Common myeloid progenitor, CD34-positive (primary cell): ENCODE measurements at regions not wholly inside any gene's neighbourhood (a gene's known extent, or its start where the extent isn't known, plus 50 kb on each side); places are given as distances from the start of the nearest gene placed in this dataset.
A peak's percentile ranks its signal among the peaks of the same experiment; 100 is the strongest.
"Not testable (repeated sequence)": the region's sequence is repeated elsewhere in the genome, so short reads cannot be mapped to it uniquely, and the experiment has no call there.

Experiments
- CTCF ChIA-PET: fragments of 350-600 bp; sonication (Branson Sonifier 250); formaldehyde crosslinking; loops from one replicate; lab custom pipeline; 2021; ENCODE audit warnings: antibody characterized with exemption; lab: Charles Lee
- POLR2A ChIA-PET: fragments of 350-600 bp; sonication (Branson Sonifier 250); formaldehyde crosslinking; loops from one replicate; lab custom pipeline; 2021; ENCODE audit warnings: antibody characterized with exemption; lab: Charles Lee
- DNase-seq, 3 donors: peaks; one replicate each; pipeline versions ENCODE4 v3.0.0 to v3.0.0-alpha.2; 2013
- H3K27ac ChIP-seq, 2 experiments: 1 replicate in 1 of 2; 2 replicates in 1 of 2; pipeline ENCODE4 v1.7.0; 2013; ENCODE audit warnings: inconsistent platforms in 2 of 2, low read length in 2 of 2, mild to moderate bottlenecking in 2 of 2, low read depth in 1 of 2, moderate library complexity in 1 of 2; ENCODE audit not compliant: severe bottlenecking in 2 of 2, insufficient read depth in 1 of 2, poor library complexity in 1 of 2
- H3K27me3 ChIP-seq, 5 experiments: replicated peaks in 2 of 5; 1 replicate in 3 of 5; 2 replicates in 2 of 5; pipeline versions ENCODE4 v1.6.1 to v1.7.0; 2013; ENCODE audit warnings: low read length in 4 of 5, mild to moderate bottlenecking in 2 of 5, moderate library complexity in 2 of 5, inconsistent platforms in 1 of 5; ENCODE audit not compliant: insufficient read depth in 5 of 5, control insufficient read depth in 4 of 5
- H3K36me3 ChIP-seq, 4 experiments: 1 replicate in 2 of 4; 2 replicates in 2 of 4; pipeline versions ENCODE4 v1.6.1 to v1.7.0; 2013; ENCODE audit warnings: low read length in 3 of 4, control low read depth in 1 of 4, mild to moderate bottlenecking in 1 of 4; ENCODE audit not compliant: control insufficient read depth in 4 of 4, insufficient read depth in 4 of 4
- H3K4me1 ChIP-seq, 4 experiments: 1 replicate in 3 of 4; 2 replicates in 1 of 4; pipeline versions ENCODE4 v1.6.1 to v1.7.1; 2013; ENCODE audit warnings: low read length in 3 of 4, mild to moderate bottlenecking in 3 of 4, control low read depth in 1 of 4, inconsistent platforms in 1 of 4, moderate library complexity in 1 of 4; ENCODE audit not compliant: control insufficient read depth in 4 of 4, insufficient read depth in 4 of 4; ENCODE audit errors: control extremely low read depth in 1 of 4
- H3K4me3 ChIP-seq, 7 experiments: 1 replicate in 4 of 7; 2 replicates in 3 of 7; pipeline versions ENCODE4 v1.5.1 to v1.7.0; 2013; ENCODE audit warnings: mild to moderate bottlenecking in 7 of 7, low read length in 6 of 7, moderate library complexity in 6 of 7, inconsistent platforms in 2 of 7, low read depth in 2 of 7, control low read depth in 1 of 7; ENCODE audit not compliant: insufficient read depth in 4 of 7, control insufficient read depth in 1 of 7; ENCODE audit errors: extremely low read depth in 1 of 7
- H3K9me3 ChIP-seq, 5 experiments: 1 replicate in 4 of 5; 2 replicates in 1 of 5; pipeline versions ENCODE4 v1.6.1 to v1.7.1; 2013; ENCODE audit warnings: low read length in 4 of 5, mild to moderate bottlenecking in 2 of 5, inconsistent platforms in 1 of 5, low read depth in 1 of 5, moderate library complexity in 1 of 5; ENCODE audit not compliant: control insufficient read depth in 4 of 5, insufficient read depth in 2 of 5; ENCODE audit errors: control extremely low read depth in 1 of 5
- WGBS: methylation state at CpG from one replicate; pipeline ENCODE4 v1.1.5; 2013; ENCODE audit not compliant: insufficient coverage; 5-methylcytosine and 5-hydroxymethylcytosine counted together

DNA sequence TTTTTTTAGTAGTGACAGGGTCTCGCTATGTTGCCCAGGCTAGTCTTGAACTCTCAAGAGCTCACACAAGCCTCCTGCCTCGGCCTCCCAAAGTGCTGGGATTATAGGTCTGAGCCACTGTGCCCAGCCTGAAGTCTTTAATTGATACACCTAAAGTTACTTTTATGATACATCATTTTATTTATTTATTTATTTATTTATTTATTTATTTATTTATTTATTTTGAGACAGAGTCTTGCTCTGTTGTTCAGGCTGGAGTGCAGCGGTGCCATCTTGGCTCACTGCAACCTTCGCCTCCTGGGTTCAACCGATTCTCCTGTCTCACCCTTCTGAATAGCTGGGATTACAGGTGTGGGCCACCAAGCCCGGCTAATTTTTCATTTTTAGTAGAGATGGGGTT is 202.3 kb downstream of the CDRT15L2 start:
- H3K4me3 ChIP-seq, CTCF ChIA-PET, DNase-seq, POLR2A ChIA-PET, H3K36me3 ChIP-seq, H3K27ac ChIP-seq, H3K9me3 ChIP-seq, H3K4me1 ChIP-seq: not testable (repeated sequence)
- H3K27me3 ChIP-seq = peaks cover 0 to 26% (median 2%) of the 10 kb centered on the region in 5 experiments
- 100% methylated on average over 1 of the region's 6 CpGs for WGBS

DNA sequence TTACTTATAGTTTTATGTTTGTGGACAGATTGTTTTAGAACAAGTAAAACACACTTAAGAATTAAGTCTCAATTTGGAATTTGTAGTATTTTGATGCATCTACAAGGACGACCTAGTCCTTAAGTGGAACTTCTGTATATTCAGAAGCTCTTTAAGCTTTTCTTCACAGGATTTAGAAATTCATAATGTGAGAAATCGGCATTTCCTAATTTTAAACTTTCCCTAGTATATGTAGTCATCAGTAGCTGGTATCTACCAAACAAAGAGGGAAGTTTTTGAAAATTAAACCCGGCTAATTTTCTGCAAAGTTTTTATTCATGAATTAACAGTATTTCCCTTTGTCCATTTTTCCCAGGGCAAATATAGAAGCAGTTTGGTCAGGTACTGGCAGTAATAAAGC is 203.6 kb downstream of the CDRT15L2 start:
- Histone ChIP-seq H3K27ac (no peak overlapping the region), H3K4me3 (no peak overlapping the region), H3K4me1 (peaks cover 0 to 8% (median 0%) of the 10 kb centered on the region in 4 experiments), H3K9me3 (peaks cover 0 to 5% (median 2%) of the 10 kb centered on the region in 5 experiments), H3K36me3 (no peaks in the 10 kb centered on the region), H3K27me3 (peaks cover 0 to 26% (median 2%) of the 10 kb centered on the region in 5 experiments)
- CTCF ChIA-PET = no interaction called here
- POLR2A ChIA-PET = no interaction called here
- WGBS = no CpG with 5 or more reads among the region's 3 CpGs
- no peak for DNase-seq

DNA sequence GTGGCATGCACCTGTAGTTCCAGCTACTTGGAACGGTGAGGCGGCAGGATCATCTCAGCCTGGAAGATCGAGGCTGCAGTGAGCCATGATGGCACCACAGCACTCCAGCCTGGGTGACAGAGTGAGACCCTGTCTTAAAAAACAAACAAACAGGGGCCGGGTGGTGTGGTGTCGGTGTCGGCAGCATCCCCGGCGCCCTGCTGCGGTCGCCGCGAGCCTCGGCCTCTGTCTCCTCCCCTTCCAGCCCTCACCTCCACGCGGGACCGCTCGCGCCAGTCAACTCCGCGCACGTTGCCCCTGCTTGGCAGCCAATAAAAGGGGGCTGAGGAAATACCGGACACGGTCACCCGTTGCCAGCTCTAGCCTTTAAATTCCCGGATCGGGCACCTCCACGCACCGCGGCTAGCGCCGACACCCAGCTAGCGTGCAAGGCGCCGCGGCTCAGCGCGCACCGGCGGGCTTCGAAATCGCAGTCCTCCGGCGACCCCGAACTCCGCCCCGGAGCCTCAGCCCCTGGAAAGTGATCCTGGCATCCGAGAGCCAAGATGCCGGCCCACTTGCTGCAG is 204.7 kb downstream of the CDRT15L2 start:
- H3K9me3 ChIP-seq = peaks cover 0 to 5% (median 0%) of the 10 kb centered on the region in 5 experiments
- peaks cover 0 to 26% (median 2%) of the 10 kb centered on the region in 5 experiments for H3K27me3 ChIP-seq
- no peaks in the 10 kb centered on the region for H3K36me3 ChIP-seq
- POLR2A ChIA-PET = no interaction called here
- CTCF ChIA-PET = no interaction called here
- H3K4me3 ChIP-seq = peak overlapping the region in 1 of 7 experiments; percentile 14
- no peak overlapping the region for H3K27ac ChIP-seq
- WGBS = 36% methylated on average over 40 of the region's 48 CpGs
- peaks cover 0 to 6% (median 0%) of the 10 kb centered on the region in 4 experiments for H3K4me1 ChIP-seq
- DNase-seq = peak in 1 of 3 donors; percentile 6

DNA sequence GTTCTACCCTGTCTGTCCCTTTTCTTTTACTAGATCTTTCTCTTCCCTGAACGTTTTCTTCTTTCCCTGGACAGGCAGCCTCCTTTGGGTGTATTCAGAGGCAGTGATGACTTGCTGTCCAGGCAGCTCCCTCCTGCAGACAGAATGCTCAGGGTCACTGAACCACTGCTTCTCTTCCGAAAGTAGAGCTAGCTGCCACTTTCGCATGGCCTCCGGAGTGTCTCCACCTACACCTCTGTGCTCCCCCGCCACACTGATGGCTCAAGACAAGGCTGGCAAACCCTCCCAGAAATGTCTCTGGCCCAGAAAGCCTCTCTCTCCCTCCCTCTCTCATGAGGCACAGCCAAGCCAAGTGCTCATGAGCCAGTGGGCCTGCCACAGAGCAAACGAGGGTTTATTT is 207.8 kb downstream of the CDRT15L2 start:
- 94% methylated on average over 5 of the region's 6 CpGs for WGBS
- no peak for DNase-seq
- H3K27ac ChIP-seq = no peak overlapping the region
- H3K27me3 ChIP-seq = peaks cover 0 to 26% (median 2%) of the 10 kb centered on the region in 5 experiments
- H3K4me3 ChIP-seq = no peak overlapping the region
- POLR2A ChIA-PET = no interaction called here
- H3K4me1 ChIP-seq = no peaks in the 10 kb centered on the region
- CTCF ChIA-PET = no interaction called here
- H3K9me3 ChIP-seq = peaks cover 0 to 5% (median 0%) of the 10 kb centered on the region in 5 experiments
- H3K36me3 ChIP-seq = no peaks in the 10 kb centered on the region

DNA sequence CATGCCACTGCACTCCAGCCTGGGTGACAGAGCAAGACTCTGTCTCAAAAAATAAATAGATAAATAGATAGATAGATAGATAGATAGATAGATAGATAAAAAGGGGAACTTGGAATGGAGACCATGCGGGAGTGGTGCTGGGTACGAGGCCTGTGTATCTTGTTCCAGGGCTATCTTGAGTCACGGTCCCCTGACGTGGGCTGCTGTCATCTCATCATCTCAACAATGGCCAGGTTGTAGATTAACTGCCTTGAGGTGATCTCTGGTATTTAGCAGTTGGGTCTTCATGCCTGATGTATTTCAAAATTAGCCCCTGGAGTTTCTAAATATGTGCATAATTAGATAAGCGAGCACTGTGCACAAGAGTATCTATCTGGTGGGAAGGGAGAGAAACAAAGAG is 212.1 kb downstream of the CDRT15L2 start:
- CTCF ChIA-PET = interaction anchor here (1.1 kb wide), 1 partner anchor 14 kb away, joined by 3 read pairs; no protein-coding TSS in a partner anchor

DNA sequence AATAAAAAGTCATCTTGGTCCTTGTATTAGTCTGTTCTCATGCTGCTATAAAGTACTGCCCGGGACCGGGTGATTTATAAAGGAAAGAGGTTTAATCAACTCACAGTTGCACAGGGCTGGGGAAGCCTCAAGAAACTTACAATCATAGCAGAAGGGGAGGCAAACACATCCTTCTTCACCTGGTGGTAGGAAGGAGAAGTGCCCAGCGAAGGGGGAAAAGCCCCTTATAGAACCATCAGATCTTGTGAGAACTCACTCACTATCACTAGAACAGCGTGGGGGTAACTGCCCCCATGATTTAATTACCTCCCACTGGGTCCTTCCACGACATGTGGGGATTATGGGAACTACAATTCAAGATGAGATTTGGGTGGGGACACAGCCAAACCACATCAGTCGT is 215.0 kb downstream of the CDRT15L2 start:
- H3K27ac ChIP-seq, H3K36me3 ChIP-seq, DNase-seq, CTCF ChIA-PET, H3K27me3 ChIP-seq, H3K9me3 ChIP-seq, H3K4me3 ChIP-seq, H3K4me1 ChIP-seq, POLR2A ChIA-PET: not testable (repeated sequence)
- WGBS = 100% methylated on average over 3 of the region's 6 CpGs

More for the DNA sequence above, 212.1 kb downstream of the CDRT15L2 start:
- H3K4me1 ChIP-seq = no peaks in the 10 kb centered on the region
- no peak for DNase-seq
- no peaks in the 10 kb centered on the region for H3K27me3 ChIP-seq
- WGBS = 93% methylated on average over 5 of the region's 5 CpGs
- no peaks in the 10 kb centered on the region for H3K36me3 ChIP-seq
- H3K4me3 ChIP-seq = no peak overlapping the region
- POLR2A ChIA-PET = no interaction called here
- H3K9me3 ChIP-seq = no peaks in the 10 kb centered on the region
- H3K27ac ChIP-seq = no peak overlapping the region

DNA sequence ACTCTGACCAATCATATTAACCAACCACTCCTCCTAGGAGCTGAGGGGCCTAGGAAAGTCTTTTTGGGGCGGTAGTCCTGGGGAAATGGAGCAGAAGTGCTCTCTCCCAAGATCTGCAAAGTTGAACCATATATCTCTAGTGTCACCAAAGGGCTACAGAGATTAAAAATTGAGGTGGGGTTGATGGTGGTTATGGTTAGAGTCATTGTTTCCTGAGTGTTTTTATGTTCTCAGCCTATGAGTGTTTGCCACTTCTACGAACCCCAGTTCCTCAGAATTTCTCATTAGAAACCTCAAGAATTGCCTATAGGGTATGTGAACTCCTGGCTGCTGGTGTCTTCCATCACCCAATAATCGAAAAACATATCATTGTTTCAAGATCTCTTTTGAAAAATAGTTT is 217.8 kb downstream of the CDRT15L2 start:
- Histone ChIP-seq H3K4me3 (no peak overlapping the region), H3K36me3 (no peaks in the 10 kb centered on the region), H3K27ac (no peak overlapping the region), H3K4me1 (no peaks in the 10 kb centered on the region), H3K9me3 (no peaks in the 10 kb centered on the region), H3K27me3 (no peaks in the 10 kb centered on the region)
- no peak for DNase-seq
- POLR2A ChIA-PET = no interaction called here
- no CpG with 5 or more reads among the region's 3 CpGs for WGBS
- CTCF ChIA-PET = no interaction called here
